WTC11 (cell line): ENCODE measurements at regions not wholly inside any gene's neighbourhood (a gene's known extent, or its start where the extent isn't known, plus 50 kb on each side); places are given as distances from the start of the nearest gene placed in this dataset.

ENCODE experiments used
- TEAD4 ChIP-seq: sonication (generic); formaldehyde crosslinking; IDR thresholded peaks from 2 replicates; pipeline ENCODE4 v1.8.0; 2022; ENCODE audit warnings: mild to moderate bottlenecking, missing genetic modification reagents
- ZNF263 ChIP-seq: sonication (generic); formaldehyde crosslinking; IDR thresholded peaks from 2 replicates; pipeline ENCODE4 v1.8.1; 2022; ENCODE audit warnings: low read depth, mild to moderate bottlenecking, moderate library complexity, missing genetic modification reagents
- TF ChIP-seq, protein P1 (sequence below): fragments of 200-600 bp; IDR thresholded peaks from 2 replicates; pipeline ENCODE4 v1.8.0; 2022; ENCODE audit warnings: antibody characterized with exemption
- TF ChIP-seq, protein P2 (sequence below): fragments of 250-450 bp; sonication (Bioruptor Pico); IDR thresholded peaks from 2 replicates; pipeline ENCODE4 v1.9.0; 2021; ENCODE audit warnings: mild to moderate bottlenecking, borderline replicate concordance

DNA sequence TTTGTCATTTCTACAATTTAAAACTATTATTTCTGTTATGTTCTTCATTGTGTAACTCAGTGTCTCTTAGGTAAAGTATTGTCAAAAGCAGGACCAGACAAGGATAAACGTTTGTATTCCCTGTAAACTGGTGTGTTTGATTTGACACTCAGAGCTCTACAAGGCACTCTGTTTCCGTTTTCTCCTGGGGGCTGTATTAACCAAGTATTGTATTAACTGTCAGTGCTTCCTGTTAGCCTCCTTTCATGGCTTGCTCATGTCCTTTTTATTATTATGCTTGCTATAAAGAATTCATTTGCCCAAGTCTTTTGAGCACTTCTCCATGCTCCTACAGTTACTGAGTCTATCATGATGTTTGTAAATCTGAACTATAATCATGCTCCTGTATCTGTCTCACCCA, 323.7 kb downstream of the LPIN1 start:
- TF ChIP-seq TEAD4 (CRISPR knock-in tag) = no peak
- TF ChIP-seq, protein P1, sequence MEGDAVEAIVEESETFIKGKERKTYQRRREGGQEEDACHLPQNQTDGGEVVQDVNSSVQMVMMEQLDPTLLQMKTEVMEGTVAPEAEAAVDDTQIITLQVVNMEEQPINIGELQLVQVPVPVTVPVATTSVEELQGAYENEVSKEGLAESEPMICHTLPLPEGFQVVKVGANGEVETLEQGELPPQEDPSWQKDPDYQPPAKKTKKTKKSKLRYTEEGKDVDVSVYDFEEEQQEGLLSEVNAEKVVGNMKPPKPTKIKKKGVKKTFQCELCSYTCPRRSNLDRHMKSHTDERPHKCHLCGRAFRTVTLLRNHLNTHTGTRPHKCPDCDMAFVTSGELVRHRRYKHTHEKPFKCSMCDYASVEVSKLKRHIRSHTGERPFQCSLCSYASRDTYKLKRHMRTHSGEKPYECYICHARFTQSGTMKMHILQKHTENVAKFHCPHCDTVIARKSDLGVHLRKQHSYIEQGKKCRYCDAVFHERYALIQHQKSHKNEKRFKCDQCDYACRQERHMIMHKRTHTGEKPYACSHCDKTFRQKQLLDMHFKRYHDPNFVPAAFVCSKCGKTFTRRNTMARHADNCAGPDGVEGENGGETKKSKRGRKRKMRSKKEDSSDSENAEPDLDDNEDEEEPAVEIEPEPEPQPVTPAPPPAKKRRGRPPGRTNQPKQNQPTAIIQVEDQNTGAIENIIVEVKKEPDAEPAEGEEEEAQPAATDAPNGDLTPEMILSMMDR = no peak
- TF ChIP-seq, protein P2, sequence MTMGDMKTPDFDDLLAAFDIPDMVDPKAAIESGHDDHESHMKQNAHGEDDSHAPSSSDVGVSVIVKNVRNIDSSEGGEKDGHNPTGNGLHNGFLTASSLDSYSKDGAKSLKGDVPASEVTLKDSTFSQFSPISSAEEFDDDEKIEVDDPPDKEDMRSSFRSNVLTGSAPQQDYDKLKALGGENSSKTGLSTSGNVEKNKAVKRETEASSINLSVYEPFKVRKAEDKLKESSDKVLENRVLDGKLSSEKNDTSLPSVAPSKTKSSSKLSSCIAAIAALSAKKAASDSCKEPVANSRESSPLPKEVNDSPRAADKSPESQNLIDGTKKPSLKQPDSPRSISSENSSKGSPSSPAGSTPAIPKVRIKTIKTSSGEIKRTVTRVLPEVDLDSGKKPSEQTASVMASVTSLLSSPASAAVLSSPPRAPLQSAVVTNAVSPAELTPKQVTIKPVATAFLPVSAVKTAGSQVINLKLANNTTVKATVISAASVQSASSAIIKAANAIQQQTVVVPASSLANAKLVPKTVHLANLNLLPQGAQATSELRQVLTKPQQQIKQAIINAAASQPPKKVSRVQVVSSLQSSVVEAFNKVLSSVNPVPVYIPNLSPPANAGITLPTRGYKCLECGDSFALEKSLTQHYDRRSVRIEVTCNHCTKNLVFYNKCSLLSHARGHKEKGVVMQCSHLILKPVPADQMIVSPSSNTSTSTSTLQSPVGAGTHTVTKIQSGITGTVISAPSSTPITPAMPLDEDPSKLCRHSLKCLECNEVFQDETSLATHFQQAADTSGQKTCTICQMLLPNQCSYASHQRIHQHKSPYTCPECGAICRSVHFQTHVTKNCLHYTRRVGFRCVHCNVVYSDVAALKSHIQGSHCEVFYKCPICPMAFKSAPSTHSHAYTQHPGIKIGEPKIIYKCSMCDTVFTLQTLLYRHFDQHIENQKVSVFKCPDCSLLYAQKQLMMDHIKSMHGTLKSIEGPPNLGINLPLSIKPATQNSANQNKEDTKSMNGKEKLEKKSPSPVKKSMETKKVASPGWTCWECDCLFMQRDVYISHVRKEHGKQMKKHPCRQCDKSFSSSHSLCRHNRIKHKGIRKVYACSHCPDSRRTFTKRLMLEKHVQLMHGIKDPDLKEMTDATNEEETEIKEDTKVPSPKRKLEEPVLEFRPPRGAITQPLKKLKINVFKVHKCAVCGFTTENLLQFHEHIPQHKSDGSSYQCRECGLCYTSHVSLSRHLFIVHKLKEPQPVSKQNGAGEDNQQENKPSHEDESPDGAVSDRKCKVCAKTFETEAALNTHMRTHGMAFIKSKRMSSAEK (CRISPR knock-in tag) = no peak
- TF ChIP-seq ZNF263 = no peak
